ENCODE measurements at regions not wholly inside any gene's neighbourhood (a gene's known extent, or its start where the extent isn't known, plus 50 kb on each side); places are given as distances from the start of the nearest gene placed in this dataset.

DNA sequence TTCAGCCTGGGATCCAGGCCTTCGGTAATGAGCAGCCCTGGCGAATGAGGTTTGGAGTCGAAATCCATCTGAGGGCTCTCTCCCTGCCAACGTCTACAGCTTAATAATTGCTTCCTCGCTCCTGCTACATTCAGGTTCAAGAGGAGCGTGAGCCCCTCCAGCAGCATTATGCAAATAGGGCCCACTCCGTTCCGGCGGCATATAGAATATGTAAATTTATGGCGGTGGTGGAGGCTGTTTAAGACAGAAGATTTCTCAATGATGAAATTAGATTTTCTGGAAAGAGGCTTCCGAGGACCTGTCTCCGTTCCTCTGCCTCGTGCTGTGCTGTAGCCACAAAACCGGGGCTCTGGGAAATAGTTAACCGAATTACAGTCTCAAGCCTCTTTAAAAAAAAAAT lies 402.8 kb downstream of the MIAT start:
- TF ChIP-seq TAF1 (IDR thresholded peaks at IDR 0.05; ENCODE audit: borderline replicate concordance, insufficient read depth, low read length) (no peak), SIN3A (IDR thresholded peaks at IDR 0.05; ENCODE audit: borderline replicate concordance, insufficient read depth, low read length) (no peak)

All from PFSK-1 (cell line).